ENCODE measurements at regions not wholly inside any gene's neighbourhood (a gene's known extent, or its start where the extent isn't known, plus 50 kb on each side); places are given as distances from the start of the nearest gene placed in this dataset.

DNA sequence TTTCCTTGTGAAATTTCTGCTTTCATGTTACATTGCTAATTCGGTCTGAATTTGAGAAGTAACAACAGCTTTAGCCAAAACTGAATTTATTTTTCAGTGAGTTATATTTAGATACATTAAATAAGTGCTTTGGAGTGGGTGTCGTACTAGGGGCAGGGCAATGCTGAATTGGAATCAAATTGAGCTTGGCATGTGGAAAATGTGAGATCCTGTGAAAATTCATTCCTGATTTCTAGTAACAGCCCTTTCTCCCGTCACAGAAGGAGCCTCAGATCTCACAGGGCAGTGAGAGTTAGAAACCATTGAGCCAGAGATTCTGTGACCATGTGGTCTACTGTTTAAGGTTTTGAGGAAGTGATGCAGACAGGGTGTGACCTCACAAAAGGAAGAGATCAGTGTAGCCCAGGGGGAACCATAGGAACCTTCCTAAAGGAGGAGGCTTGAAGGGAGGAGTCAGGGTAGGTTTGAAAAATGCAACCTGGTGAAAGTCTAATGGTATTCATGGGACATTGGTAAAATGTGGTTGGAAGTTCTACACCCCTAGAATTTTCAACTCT, 1136.8 kb downstream of the AACS start:
- TF ChIP-seq, protein P1, sequence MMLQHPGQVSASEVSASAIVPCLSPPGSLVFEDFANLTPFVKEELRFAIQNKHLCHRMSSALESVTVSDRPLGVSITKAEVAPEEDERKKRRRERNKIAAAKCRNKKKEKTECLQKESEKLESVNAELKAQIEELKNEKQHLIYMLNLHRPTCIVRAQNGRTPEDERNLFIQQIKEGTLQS (IDR thresholded peaks at IDR 0.05; ENCODE audit: borderline replicate concordance, extremely low read depth, low read depth, low read length) = no peak
- no peak for TF ChIP-seq IKZF1 (conservative IDR thresholded peaks at IDR 0.05)
- no peak for TF ChIP-seq POLR2A (IDR thresholded peaks at IDR 0.05; ENCODE audit: low read depth, low read length)
